ENCODE measurements at regions not wholly inside any gene's neighbourhood (a gene's known extent, or its start where the extent isn't known, plus 50 kb on each side); places are given as distances from the start of the nearest gene placed in this dataset.
"Not testable (repeated sequence)": the region's sequence is repeated elsewhere in the genome, so short reads cannot be mapped to it uniquely, and the experiment has no call there.

DNA sequence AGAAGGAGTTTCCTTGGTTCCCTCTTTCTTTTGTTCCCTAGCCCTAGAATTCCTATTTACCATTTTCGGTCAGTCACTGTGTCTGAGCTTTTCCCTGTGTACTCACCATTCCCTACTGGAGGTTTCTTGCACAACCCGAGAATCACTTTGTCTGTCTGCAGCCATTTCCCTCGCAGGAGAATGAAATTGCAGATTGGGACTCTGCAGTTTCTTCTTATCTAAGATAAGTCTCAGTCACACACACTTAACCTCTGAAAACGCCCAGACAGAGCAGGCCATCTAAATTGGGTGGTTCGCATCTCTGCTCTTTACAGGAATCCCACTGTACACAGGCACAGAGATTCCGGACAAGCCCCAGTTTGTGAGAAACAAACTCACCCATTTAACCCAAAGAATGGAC, 58.6 kb upstream of the CNTNAP2 start:
- DNase-seq (ENCODE audit: low read depth in 2 of 2) = no peak

DNA sequence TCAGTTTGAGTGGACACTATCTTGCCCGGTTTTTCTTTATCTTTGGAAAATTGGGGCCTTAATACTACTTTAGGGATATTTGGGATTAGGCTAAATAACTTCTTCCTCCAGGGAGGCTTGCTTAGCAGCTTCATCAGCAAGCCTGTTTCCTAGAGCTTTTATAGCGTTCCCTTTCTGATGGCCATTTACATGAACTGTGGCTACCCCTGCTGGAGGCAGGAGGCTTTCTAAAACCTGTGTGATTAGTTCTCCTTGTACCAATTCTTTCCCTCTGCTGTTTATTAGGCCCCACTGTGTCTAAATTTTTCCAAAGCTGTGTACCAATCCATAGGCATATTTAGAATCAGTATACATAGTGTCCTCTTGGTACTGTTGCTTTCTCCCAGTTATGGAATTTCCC, 61.7 kb upstream of the CNTNAP2 start:
- no peak for DNase-seq (ENCODE audit: low read depth in 2 of 2)

DNA sequence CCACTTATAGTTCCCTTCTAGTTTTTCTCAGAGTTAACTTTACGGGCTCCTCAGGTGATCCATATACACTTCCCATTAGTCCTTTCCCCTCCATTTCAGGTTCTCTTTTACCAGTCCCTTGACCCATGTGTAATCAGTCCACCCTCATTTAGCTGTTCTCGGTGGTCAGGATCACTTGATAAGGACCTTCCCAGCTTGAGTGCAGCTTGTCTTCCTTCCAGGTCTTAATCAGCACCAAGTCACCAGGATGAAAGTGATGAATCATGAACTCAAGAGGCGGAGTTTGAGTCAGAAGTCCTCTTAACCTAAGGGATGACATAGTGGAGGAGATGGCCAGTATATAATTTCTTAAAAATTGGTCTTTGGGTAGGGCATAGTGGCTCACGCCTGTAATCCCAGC, 63.1 kb upstream of the CNTNAP2 start:
- no peak for DNase-seq (ENCODE audit: low read depth in 2 of 2)

DNA sequence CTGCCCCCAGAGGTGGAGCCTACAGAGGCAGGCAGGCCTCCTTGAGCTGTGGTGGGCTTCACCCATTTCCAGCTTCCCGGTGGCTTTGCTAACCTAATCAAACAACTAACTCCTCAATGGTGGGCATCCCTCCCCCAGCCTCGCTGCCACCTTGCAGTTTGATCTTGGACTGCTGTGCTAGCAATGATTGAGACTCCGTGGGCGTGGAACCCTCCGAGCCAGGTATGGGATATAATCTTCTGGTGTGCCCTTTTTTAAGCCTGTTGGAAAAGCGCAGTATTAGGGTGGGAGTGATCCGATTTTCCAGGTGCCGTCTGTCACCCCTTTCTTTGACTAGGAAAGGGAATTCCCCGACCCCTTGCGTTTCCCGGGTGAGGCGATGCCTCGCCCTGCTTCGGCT, 73.3 kb upstream of the CNTNAP2 start:
- DNase-seq (ENCODE audit: low read depth in 2 of 2) = not testable (repeated sequence)

DNA sequence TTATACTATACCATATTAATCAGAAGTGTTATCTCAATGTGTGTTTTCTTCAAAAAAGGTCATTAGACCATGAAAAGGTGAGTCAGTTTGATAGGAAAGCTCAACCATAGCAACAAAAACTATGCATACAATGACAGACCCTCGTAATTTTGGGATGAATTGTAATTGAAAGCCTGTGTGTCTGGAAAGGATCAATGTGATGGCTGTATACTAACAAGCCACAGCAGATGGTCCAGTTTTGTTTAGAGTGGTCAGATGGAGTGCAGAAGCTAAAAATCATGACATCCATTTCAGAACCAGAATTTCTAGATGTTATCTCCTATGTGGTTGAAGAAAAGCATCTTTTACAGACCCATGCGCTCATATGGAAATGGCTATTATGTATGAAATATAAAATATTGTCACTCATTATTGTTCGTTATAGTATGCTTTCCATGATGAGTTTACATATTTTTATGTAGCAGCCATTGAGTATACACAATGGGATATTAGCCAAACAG, 88.3 kb upstream of the CNTNAP2 start:
- DNase-seq (ENCODE audit: low read depth in 2 of 2) = no peak

DNA sequence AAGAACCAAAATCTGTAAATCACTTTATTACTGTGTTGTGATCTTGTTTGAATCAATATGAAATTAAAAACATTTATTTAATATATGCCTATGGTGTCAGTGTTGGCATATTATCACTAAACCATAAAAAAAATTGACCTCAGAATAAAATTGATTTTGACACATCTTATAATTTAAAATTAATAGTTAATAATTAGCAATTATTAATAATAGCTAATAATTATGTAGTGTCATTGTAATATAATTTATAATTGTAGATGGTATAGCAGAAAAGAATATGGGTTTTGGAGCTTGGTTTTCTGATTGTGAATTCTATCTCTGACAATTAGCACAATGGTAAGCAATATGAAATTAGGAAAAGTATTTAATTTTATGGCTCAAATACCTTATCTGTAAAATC, 89.4 kb upstream of the CNTNAP2 start:
- no peak for DNase-seq (ENCODE audit: low read depth in 2 of 2)

DNA sequence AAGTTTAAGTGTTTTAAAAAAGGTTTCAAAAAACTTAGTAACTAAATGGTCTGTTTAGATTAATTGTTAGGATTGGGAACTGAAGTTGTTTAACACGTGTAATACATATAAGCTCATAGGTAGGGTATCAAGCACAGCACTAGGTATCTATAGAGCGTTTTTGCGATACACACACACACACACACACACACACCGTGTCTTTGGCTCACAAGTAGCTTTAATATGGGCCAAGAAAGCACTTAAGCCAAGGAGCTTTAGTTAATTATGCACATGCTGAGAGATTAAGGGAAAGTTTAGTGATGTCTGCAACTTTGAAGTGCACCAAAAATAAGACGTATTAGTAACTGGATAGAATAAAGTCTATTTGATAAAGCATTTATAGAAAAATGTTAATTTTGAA, 93.8 kb upstream of the CNTNAP2 start:
- DNase-seq (ENCODE audit: low read depth in 2 of 2) = no peak

DNA sequence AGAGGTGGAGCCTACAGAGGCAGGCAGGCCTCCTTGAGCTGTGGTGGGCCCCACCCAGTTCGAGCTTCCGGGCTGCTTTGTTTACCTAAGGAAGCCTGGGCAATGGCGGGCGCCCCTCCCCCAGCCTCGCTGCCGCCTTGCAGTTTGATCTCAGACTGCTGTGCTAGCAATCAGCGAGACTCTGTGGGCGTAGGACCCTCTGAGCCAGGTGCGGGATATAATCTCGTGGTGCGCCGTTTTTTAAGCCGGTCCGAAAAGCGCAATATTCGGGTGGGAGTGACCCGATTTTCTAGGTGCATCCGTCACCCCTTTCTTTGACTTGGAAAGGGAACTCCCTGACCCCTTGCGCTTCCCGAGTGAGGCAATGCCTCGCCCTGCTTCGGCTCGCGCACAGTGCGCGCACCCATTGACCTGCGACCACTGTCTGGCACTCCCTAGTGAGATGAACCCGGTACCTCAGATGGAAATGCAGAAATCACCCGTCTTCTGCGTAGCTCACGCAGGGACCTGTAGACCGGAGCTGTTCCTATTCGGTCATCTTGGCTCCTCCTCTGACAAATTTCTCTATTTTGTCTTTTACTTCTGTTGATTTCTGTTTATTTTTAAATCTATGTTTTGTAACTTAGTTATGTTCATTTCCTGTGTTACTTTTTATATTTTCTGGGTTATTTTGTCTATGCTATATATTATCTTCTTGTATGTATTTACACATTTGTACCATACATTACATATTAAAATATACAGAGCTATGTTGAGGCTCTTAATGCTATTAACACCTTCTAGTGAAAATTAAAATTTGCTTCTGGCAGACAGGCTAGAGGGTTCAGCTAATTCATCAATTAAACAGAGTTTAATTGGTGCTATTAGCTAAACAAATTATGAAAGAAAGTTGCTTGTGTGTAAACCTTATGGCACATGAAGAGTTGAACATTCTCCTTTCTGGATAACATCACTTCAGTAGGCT, 97.3 kb upstream of the CNTNAP2 start:
- not testable (repeated sequence) for DNase-seq (ENCODE audit: low read depth in 2 of 2)

DNA sequence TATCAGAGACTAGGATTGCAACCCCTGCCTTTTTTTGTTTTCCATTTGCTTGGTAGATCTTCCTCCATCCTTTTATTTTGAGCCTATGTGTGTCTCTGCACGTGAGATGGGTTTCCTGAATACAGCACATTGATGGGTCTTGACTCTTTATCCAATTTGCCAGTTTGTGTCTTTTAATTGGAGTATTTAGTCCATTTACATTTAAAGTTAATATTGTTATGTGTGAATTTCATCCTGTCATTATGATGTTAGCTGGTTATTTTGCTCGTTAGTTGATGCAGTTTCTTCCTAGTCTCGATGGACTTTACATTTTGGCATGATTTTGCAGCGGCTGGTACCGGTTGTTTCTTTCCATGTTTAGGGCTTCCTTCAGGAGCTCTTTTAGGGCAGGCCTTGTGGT, 99.2 kb upstream of the CNTNAP2 start:
- DNase-seq (ENCODE audit: low read depth in 2 of 2) = not testable (repeated sequence)

DNA sequence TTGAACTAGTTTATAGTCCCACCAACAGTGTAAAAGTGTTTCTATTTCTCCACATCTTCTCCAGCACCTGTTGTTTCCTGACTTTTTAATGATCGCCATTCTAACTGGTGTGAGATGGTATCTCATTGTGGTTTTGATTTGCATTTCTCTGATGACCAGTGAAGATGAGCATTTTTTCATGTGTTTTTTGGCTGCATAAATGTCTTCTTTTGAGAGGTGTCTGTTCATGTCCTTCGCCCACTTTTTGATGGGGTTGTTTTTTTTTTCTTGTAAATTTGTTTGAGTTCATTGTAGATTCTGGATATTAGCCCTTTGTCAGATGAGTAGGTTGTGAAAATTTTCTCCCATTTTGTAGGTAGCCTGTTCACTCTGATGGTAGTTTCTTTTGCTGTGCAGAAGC, 102.4 kb upstream of the CNTNAP2 start:
- not testable (repeated sequence) for DNase-seq (ENCODE audit: low read depth in 2 of 2)

DNA sequence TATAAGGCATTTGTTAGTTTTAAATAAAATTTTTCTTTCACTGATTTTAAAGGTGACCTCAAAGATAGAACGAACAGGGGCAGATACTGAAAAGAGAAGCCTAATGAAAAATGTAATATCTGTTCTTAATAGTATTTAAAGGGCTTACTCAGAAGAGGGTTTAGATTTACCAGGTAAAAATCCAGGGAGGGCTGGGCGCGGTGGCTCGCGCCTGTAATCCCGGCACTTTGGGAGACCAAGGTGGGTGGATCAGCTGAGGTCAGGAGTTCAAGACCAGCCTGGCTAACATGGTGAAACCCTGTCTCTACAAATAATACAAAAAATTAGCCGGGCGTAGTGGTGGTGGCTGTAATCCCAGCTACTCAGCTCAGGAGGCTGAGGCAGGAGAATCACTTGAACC, 108.3 kb upstream of the CNTNAP2 start:
- no peak for DNase-seq (ENCODE audit: low read depth in 2 of 2)

DNA sequence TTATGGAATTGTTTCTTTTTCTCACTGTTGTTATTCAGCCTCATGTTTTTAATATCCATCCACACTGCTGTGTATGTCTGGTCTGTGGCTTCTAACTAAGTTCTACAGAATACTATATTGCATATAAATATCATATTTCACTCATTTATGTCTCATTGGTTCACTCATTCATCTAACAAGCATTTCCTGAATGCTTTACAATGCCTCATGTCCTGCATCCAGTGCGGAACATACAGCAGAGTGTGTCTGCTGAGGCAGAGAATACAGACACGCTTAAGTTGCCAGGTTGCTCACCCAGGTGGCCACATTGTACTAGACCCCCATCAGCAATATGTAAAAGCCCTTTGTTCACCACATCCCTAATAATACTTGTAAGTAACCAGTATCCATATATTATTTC, 111.8 kb upstream of the CNTNAP2 start:
- DNase-seq (ENCODE audit: low read depth in 2 of 2) = no peak

DNA sequence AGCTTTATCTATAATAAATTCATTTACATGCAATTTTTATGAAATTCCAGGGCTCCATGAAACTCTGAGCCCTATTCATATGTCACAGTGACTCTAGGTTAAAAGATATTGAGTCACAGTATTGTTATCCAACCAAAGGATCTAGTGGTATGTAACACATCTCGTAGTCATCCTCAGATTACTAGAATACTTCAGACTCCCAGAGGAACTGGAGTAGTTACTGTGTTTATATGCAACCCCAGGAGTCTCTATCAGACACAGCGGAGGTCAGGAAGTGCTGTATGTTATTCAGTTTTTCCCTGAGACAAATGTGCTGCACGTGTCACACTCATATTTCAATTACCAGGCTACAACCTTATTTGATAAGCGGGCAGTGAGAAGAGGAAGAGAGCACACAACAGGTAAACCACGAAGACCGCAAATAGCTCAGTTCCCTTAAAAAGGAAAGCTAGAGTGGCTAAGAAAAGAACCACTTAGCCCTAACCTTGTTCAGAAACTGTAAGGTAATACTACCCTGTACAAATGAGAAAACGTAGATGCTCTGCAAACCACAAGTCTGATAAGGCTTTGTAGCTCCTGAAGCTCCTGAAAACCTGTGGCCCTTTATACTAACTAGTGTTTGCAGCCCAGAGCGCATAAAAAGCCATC, 114.0 kb upstream of the CNTNAP2 start:
- no peak for DNase-seq (ENCODE audit: low read depth in 2 of 2)

DNA sequence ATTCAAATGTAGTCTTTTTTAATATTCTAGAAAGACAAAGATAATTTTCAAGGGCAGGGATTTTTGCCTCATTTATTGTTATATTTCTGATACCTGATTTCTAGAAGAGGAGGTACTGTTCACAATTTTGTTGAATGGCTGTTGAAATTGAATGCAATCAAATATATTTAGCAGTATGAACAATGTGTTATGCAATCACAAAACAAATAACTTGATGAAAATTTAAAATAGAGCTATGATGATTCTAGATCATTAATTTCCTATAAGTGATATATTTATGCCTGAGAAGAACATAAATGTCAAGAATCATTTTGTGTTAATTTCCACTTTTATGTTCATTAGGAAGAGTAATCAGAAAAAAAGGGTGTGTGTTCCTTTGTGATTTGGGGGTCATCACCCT, 114.6 kb upstream of the CNTNAP2 start:
- no peak for DNase-seq (ENCODE audit: low read depth in 2 of 2)

DNA sequence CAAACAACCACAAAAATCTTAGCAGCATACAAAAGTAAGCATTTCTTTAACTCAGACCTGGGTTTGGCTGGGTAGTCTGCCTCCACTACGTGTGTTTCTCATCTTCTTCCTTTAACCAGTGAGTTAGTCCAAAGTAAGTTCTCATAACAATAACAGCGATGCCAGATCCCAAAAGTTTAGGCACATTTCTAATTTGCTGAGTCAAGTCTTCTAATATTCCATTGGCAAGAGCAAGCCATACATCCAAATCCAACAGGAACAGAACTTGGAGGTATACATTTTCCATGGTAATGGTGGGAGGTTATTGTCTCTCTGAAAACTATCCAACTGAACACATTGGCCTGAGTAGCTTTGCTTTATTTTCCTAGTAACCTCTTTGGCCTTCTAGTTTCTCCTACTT, 115.7 kb upstream of the CNTNAP2 start:
- no peak for DNase-seq (ENCODE audit: low read depth in 2 of 2)

DNA sequence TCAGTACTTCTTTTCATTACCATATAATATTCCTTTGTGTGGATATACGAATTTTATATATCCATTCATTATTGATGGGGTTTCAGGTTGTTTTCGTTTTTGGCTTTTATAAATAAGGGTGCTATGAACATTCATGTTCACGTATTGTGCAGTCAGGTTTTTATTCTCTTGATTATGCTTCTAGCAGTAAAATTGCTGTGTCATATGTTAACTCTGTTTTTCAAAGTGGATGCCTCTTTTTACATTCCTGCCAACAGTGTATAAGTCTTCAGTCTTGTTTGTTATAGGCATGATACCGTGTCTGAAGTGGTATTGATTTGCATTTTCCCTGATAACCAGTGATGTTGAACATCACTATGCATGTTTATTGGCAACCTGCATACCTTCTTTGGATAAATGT, 127.1 kb upstream of the CNTNAP2 start:
- DNase-seq (ENCODE audit: low read depth in 2 of 2) = no peak

DNA sequence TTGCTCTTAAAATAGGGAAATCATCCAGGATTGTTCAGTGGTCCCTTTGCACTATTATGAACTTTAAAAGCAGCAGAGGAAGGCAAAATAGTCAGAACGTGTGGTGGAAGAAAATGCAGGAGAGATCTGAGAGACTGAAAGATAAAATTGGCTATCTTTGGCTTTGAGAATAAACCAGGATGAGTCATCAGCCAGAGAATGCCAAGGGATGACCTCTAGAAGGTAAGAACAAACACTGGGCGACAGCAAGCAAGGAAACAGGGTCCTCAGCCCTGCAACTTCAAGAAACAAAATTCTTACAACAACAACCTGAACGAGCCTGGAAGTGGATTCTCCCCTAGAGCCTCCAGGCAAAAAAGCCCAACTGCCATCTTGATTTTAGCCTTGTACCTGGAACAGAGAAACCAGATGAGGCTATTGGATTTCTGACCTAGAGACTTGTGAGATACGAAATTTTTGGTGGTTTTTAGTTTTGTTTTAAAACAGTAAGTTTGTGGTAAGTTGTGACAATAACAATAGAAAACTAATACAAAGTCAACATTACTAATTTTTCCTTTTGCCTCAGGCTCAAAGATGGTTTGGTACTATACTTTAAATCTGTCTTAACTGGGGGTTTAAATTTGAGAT, 130.2 kb upstream of the CNTNAP2 start:
- no peak for DNase-seq (ENCODE audit: low read depth in 2 of 2)

DNA sequence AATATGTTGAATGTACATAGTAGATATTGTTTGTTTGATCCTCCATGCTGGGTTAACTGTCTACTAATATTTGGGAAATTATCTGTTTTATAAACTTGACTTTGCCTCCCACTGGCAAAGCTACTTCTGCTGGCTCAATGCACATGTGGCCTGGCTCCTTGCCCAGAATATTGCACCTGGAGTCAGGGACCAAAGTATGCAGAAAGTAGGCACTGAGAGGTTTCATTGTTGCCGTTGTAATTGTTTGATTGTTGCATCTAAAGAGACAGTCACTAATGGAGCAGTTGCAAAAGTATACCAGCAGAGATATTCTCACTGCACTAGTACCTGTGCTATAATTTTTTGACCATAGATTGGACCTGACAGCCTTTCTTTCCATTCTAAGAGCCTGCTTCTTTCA, 137.8 kb upstream of the CNTNAP2 start:
- DNase-seq (ENCODE audit: low read depth in 2 of 2) = no peak

DNA sequence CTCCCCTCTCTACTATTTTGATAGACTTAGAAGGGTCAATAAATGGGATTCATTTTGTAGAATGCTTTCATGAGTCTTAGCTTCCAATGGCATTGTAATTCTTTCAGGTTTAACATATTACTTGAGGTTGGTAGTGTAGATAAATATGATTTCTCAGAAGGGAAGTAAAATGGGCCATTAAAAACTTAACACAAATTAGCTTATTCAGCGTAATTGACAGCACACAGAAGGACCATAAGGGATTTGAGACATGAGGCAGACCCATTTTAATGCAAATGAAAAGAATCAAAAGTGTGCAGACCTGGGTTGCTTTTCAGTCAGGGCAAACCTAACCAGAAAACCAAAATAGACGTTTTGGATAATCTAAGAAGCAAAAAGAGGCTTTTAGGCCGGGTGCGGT, 156.6 kb upstream of the CNTNAP2 start:
- no peak for DNase-seq (ENCODE audit: low read depth in 2 of 2)

DNA sequence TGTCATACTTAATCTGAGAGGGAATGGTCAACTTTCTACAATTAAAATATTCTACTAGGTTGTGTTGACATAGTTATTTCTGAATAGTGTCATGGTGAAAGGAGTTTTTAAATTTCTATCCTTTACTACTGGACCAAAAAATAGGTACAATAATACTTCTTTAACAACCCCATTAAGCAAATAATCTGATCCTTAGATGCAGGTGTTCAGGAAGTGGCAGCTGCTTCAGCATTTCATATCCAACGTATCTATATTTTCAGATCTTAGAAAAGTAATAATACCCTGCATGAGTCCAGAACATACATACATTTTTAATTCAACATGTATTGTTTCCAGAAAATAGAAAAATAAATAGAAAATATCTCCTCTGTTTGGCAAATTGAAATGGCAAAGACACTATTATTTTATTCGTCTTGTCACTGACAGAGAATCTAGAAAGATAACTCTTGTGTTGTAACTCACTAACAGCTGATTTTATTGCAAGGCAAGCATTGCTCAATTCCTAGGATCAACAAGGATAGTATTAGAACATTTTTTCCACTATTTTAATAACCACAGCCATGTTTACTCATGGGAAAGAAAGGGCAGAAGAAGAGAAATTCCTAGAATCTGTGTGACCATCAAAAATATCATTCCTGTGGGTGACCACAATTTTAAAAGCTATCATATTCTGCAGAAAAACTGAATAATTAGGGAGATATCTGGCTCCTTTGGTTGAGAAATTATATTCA, 159.3 kb upstream of the CNTNAP2 start:
- DNase-seq (ENCODE audit: low read depth in 2 of 2) = no peak

DNA sequence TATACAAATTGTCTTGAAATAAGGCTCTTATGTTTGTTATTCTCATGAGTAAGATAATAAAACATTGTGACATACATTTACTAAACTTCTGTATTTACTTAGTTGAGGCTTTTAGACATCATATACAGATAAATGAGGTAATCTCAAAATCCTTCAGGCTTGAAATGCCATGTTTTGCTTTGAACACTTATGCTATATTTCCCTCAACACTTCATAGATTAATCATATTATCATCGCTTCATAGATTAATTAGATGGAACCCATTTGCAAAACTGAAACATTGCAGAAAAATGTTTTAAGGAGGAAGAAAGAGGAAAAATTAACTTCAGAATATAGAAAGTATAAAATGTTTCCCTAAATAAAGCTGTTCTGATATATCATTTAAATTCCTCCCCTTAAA, 165.0 kb upstream of the CNTNAP2 start:
- no peak for DNase-seq (ENCODE audit: low read depth in 2 of 2)

DNA sequence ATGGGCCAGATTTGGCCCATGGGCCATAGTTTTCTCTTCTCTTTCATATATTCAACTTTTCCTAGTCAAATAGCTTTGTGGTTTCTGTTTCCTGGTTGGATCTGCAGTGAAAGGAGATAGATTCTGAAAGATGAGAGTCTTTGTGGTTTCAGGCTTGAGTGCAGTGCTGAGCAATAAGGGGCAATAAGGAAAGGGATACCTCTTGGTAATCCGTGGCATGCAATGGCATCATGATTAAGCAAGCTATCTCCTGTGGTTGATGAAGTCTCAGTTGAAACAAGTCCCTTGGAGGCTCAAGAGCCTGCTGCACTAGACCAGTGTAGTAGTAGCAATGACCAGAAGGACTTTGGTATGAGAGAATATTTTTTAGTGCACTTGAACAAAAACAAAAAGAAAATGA, 187.7 kb upstream of the CNTNAP2 start:
- no peak for DNase-seq (ENCODE audit: low read depth in 2 of 2)
